ENCODE measurements at regions not wholly inside any gene's neighbourhood (a gene's known extent, or its start where the extent isn't known, plus 50 kb on each side); places are given as distances from the start of the nearest gene placed in this dataset.

DNA sequence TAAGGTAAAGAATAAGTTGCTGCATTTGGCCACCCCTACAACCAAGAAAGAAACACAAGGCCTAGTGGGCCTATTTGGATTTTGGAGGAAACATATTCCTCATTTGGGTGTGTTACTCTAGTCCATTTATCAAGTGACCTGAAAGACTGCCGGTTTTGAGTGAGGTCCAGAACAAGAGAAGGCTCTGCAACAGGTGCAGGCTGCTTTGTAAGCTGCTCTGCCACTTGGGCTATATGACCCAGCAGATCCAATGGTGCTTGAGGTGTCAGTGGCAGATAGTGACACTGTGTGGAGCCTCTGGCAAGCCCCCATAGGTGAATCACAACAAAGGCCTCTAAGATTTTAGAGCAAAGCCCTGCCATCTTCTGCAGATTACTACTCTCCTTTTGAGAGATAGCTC, 491.3 kb downstream of the TAFA4 start:
- Histone ChIP-seq H3K9me3 (ENCODE audit: control insufficient read depth in 4 of 4, insufficient read depth in 3 of 4, low read length in 3 of 4) (no peaks in the 10 kb centered on the region), H3K9ac (ENCODE audit: insufficient read depth in 1 of 2, low read length in 2 of 2) (no peak overlapping the region), H3K4me3 (no peak overlapping the region), H3K27ac (ENCODE audit: low read depth in 1 of 2, low read length in 1 of 2) (no peak overlapping the region), H3K4me1 (ENCODE audit: control insufficient read depth in 5 of 5, insufficient read depth in 5 of 5, low read length in 5 of 5) (no peaks in the 10 kb centered on the region), H3K27me3 (ENCODE audit: control insufficient read depth in 3 of 3, insufficient read depth in 3 of 3, low read length in 2 of 3) (no peaks in the 10 kb centered on the region), H3K36me3 (ENCODE audit: control insufficient read depth in 4 of 4, insufficient read depth in 4 of 4, low read length in 4 of 4) (no peaks in the 10 kb centered on the region)
- TF ChIP-seq, protein P1, sequence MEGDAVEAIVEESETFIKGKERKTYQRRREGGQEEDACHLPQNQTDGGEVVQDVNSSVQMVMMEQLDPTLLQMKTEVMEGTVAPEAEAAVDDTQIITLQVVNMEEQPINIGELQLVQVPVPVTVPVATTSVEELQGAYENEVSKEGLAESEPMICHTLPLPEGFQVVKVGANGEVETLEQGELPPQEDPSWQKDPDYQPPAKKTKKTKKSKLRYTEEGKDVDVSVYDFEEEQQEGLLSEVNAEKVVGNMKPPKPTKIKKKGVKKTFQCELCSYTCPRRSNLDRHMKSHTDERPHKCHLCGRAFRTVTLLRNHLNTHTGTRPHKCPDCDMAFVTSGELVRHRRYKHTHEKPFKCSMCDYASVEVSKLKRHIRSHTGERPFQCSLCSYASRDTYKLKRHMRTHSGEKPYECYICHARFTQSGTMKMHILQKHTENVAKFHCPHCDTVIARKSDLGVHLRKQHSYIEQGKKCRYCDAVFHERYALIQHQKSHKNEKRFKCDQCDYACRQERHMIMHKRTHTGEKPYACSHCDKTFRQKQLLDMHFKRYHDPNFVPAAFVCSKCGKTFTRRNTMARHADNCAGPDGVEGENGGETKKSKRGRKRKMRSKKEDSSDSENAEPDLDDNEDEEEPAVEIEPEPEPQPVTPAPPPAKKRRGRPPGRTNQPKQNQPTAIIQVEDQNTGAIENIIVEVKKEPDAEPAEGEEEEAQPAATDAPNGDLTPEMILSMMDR (IDR thresholded peaks at IDR 0.05; ENCODE audit: control extremely low read depth, extremely low read depth): no peak
- DNase-seq: no peak
- ATAC-seq (ENCODE audit: insufficient read depth, low FRiP score): no peak
- 77 to 78% methylated on average over 1 of the region's 1 CpG for WGBS, 2 donors

DNA sequence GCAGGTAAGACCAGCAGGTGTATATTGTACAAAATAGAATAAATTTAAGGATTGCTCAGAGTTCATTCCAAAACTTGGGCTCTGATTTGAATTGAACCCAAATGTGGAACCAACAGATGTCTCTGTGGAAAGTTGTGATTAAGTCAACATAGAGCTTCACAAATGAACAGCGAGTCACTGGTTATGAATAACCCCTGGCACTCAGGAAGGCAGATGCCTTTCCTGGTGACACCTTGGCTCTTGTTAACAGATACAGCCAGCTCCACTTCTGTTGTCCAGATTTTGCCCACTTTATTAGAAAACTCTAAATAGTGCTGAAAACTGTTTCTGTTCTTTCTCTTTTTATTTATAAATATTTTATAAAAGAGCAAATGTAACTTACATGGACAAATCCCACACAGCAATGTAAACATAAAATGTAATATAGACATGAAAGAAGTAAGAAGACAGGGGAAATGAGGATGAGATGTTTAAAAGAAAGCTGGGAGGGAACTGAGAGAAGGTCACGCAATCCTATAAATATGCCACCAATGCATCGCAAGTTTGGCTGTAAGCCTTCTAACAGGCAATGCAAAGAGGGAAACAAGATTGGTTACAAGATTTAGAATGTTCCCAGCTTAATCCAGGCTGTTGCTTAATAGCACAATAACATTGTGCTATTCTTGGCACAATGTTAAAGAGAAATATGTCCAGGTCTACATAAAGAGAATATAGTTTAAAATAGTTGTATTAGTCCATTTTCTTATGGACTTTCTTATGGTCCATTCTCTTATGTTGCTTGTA, 495.5 kb downstream of the TAFA4 start:
- TF ChIP-seq, protein P1 (IDR thresholded peaks at IDR 0.05; ENCODE audit: control extremely low read depth, extremely low read depth): no peak
- no peak for ATAC-seq (ENCODE audit: insufficient read depth, low FRiP score)
- H3K27ac ChIP-seq (ENCODE audit: low read depth in 1 of 2, low read length in 1 of 2): no peak overlapping the region
- no peak overlapping the region for H3K9ac ChIP-seq (ENCODE audit: insufficient read depth in 1 of 2, low read length in 2 of 2)
- H3K4me3 ChIP-seq: no peak overlapping the region
- H3K9me3 ChIP-seq (ENCODE audit: control insufficient read depth in 4 of 4, insufficient read depth in 3 of 4, low read length in 3 of 4): peaks cover 0 to under 1% (median 0%) of the 10 kb centered on the region in 4 donors
- 71 to 89% methylated on average over 3 of the region's 3 CpGs for WGBS, 2 donors
- DNase-seq: peak in 1 of 3 donors; percentile 76
- H3K27me3 ChIP-seq (ENCODE audit: control insufficient read depth in 3 of 3, insufficient read depth in 3 of 3, low read length in 2 of 3): no peaks in the 10 kb centered on the region
- H3K4me1 ChIP-seq (ENCODE audit: control insufficient read depth in 5 of 5, insufficient read depth in 5 of 5, low read length in 5 of 5): peaks cover 0 to 3% (median 0%) of the 10 kb centered on the region in 5 donors
- H3K36me3 ChIP-seq (ENCODE audit: control insufficient read depth in 4 of 4, insufficient read depth in 4 of 4, low read length in 4 of 4): no peaks in the 10 kb centered on the region

DNA sequence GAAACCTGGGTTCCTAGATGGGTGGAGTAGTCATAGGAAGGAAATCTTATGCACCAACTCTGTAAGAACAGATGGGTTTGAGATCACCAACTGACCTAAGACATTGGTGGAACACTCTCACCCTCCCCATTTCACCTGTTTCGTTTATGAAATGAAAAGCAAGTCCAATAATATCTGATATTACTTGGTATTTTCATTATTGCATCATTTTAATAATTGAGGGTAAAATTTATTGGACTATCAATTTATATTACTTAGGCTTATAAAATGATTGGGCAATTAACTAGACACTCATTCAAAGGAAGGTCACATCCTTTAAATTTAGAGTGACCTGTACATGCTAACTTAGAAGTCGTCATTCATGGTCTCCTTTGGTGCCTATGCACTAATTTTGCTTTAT, 503.9 kb downstream of the TAFA4 start:
- DNase-seq (no peak), ATAC-seq (ENCODE audit: insufficient read depth, low FRiP score) (no peak)
- no peak overlapping the region for H3K9ac ChIP-seq (ENCODE audit: insufficient read depth in 1 of 2, low read length in 2 of 2)
- H3K36me3 ChIP-seq (ENCODE audit: control insufficient read depth in 4 of 4, insufficient read depth in 4 of 4, low read length in 4 of 4): no peaks in the 10 kb centered on the region
- no peak overlapping the region for H3K27ac ChIP-seq (ENCODE audit: low read depth in 1 of 2, low read length in 1 of 2)
- no peak overlapping the region for H3K4me3 ChIP-seq
- TF ChIP-seq, protein P1 (IDR thresholded peaks at IDR 0.05; ENCODE audit: control extremely low read depth, extremely low read depth): no peak
- H3K27me3 ChIP-seq (ENCODE audit: control insufficient read depth in 3 of 3, insufficient read depth in 3 of 3, low read length in 2 of 3): peaks cover 0 to 2% (median 0%) of the 10 kb centered on the region in 3 donors
- WGBS, 2 donors: 80 to 83% methylated on average over 2 of the region's 2 CpGs
- peaks cover 0 to 5% (median 0%) of the 10 kb centered on the region in 4 donors for H3K9me3 ChIP-seq (ENCODE audit: control insufficient read depth in 4 of 4, insufficient read depth in 3 of 4, low read length in 3 of 4)
- H3K4me1 ChIP-seq (ENCODE audit: control insufficient read depth in 5 of 5, insufficient read depth in 5 of 5, low read length in 5 of 5): no peaks in the 10 kb centered on the region
